Keratinocyte (primary cell): ENCODE measurements at regions not wholly inside any gene's neighbourhood (a gene's known extent, or its start where the extent isn't known, plus 50 kb on each side); places are given as distances from the start of the nearest gene placed in this dataset.

Source experiments
- EZH2 ChIP-seq: IDR thresholded peaks from one replicate; pipeline ENCODE4 v1.6.1; 2012; ENCODE audit warnings: inconsistent platforms, mild to moderate bottlenecking, low read length, moderate library complexity
- TF ChIP-seq, protein P1 (sequence below), 3 experiments: IDR thresholded peaks in 1 of 3; conservative IDR thresholded peaks in 1 of 3; optimal IDR thresholded peaks in 1 of 3; 2 replicates in 2 of 3; 3 replicates in 1 of 3; pipeline versions ENCODE3 to v1.5.1; 2011; ENCODE audit warnings: low read length in 3 of 3, mild to moderate bottlenecking in 3 of 3, moderate library complexity in 2 of 3, control low read depth in 1 of 3, inconsistent platforms in 1 of 3; ENCODE audit not compliant: insufficient read depth in 2 of 3; ENCODE audit errors: extremely low read depth in 1 of 3

DNA sequence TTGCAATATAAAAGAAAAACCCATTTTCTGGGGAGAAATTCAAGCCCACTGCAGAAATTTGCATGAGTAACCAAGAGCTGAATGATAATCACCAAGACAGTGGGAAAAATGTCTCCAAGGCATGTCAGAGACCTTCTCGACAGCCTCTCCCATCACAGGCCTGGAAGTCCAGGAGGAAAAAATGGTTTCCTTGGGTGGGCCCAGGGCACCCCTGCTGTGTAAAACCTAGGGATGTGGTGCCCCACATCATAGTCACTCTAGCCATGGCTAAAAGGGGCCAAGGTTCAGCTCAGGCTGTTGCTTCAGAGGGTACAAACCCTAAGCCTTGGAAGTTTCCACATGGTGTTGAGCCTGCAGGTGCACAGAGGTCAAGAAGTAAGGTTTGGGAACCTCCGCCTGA, 108.4 kb downstream of the FAT4 start:
- TF ChIP-seq, protein P1, sequence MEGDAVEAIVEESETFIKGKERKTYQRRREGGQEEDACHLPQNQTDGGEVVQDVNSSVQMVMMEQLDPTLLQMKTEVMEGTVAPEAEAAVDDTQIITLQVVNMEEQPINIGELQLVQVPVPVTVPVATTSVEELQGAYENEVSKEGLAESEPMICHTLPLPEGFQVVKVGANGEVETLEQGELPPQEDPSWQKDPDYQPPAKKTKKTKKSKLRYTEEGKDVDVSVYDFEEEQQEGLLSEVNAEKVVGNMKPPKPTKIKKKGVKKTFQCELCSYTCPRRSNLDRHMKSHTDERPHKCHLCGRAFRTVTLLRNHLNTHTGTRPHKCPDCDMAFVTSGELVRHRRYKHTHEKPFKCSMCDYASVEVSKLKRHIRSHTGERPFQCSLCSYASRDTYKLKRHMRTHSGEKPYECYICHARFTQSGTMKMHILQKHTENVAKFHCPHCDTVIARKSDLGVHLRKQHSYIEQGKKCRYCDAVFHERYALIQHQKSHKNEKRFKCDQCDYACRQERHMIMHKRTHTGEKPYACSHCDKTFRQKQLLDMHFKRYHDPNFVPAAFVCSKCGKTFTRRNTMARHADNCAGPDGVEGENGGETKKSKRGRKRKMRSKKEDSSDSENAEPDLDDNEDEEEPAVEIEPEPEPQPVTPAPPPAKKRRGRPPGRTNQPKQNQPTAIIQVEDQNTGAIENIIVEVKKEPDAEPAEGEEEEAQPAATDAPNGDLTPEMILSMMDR (optimal IDR thresholded peaks at IDR 0.05 in 1 of 3, IDR thresholded peaks at IDR 0.05 in 1 of 3, conservative IDR thresholded peaks at IDR 0.05 in 1 of 3; ENCODE audit: extremely low read depth in 1 of 3, insufficient read depth in 2 of 3, low read length in 3 of 3) = no peak
- TF ChIP-seq EZH2 = no peak
